CD4-positive, alpha-beta T cell (primary cell): ENCODE measurements at regions not wholly inside any gene's neighbourhood (a gene's known extent, or its start where the extent isn't known, plus 50 kb on each side); places are given as distances from the start of the nearest gene placed in this dataset.

Experiments used
- ATAC-seq: fragments of 200-7000 bp; cut with Tn5 transposase; one replicate; pipeline ENCODE4 v1.10.0; 2022; ENCODE audit warnings: mild to moderate bottlenecking; ENCODE audit not compliant: poor library complexity
- CTCF ChIA-PET: fragments of 350-600 bp; sonication (Branson Sonifier 250); formaldehyde crosslinking; loops from one replicate; lab custom pipeline; 2021; ENCODE audit warnings: antibody characterized with exemption, inconsistent platforms; lab: Charles Lee
- POLR2A ChIA-PET: fragments of 350-600 bp; sonication (Branson Sonifier 250); formaldehyde crosslinking; loops from one replicate; lab custom pipeline; 2021; ENCODE audit warnings: antibody characterized with exemption, inconsistent platforms; lab: Charles Lee
- DNase-seq, 14 experiments: peaks; one replicate each; pipeline ENCODE4 v3.0.0-alpha.2; 2013 to 2020; ENCODE audit warnings: mixed read lengths in 2 of 14
- H3K27ac ChIP-seq, 2 donors: one replicate each; pipeline versions ENCODE4 v1.5.1 to v1.7.0; 2013; ENCODE audit warnings: low read length in 2 of 2, low read depth in 1 of 2, mild to moderate bottlenecking in 1 of 2
- H3K27me3 ChIP-seq, 2 experiments: 1 replicate in 1 of 2; 2 replicates in 1 of 2; pipeline versions ENCODE4 v1.6.1 to v1.7.0; 2013; ENCODE audit warnings: low read length in 2 of 2, control low read depth in 1 of 2, mild to moderate bottlenecking in 1 of 2, moderate library complexity in 1 of 2; ENCODE audit not compliant: insufficient read depth in 2 of 2, control insufficient read depth in 1 of 2
- H3K36me3 ChIP-seq: one replicate; pipeline ENCODE4 v1.6.1; 2013; ENCODE audit warnings: low read length, control low read depth; ENCODE audit not compliant: insufficient read depth
- H3K4me1 ChIP-seq: one replicate; pipeline ENCODE4 v1.6.1; 2013; ENCODE audit warnings: low read length, control low read depth; ENCODE audit not compliant: insufficient read depth
- H3K4me3 ChIP-seq: one replicate; pipeline ENCODE4 v1.5.1; 2013; ENCODE audit warnings: mild to moderate bottlenecking, low read length, moderate library complexity
- H3K9me3 ChIP-seq, 2 experiments: 1 replicate in 1 of 2; 2 replicates in 1 of 2; pipeline versions ENCODE4 v1.6.1 to v1.7.0; 2013; ENCODE audit warnings: low read length in 2 of 2, mild to moderate bottlenecking in 2 of 2, control low read depth in 1 of 2, moderate library complexity in 1 of 2; ENCODE audit not compliant: control insufficient read depth in 1 of 2, insufficient read depth in 1 of 2
- H3K27ac Mint-ChIP-seq: one replicate; pipeline ENCODE4 v1.8.0; 2020; ENCODE audit warnings: mixed read lengths
- H3K27me3 Mint-ChIP-seq: one replicate; pipeline ENCODE4 v1.8.0; 2021; ENCODE audit warnings: mixed read lengths
- H3K36me3 Mint-ChIP-seq: one replicate; pipeline ENCODE4 v1.8.0; 2021; ENCODE audit warnings: low read depth, mixed read lengths
- H3K4me1 Mint-ChIP-seq: one replicate; pipeline ENCODE4 v1.8.0; 2021; ENCODE audit warnings: low read depth, mixed read lengths
- H3K4me3 Mint-ChIP-seq: one replicate; pipeline ENCODE4 v1.8.0; 2020; ENCODE audit warnings: mild to moderate bottlenecking, mixed read lengths
- H3K9me3 Mint-ChIP-seq: one replicate; pipeline ENCODE4 v1.8.0; 2020; ENCODE audit warnings: mixed read lengths
- intact Hi-C, 2 experiments: fragments of 100-400 bp; cut with DNase I in 1 of 2; cut with micrococcal nuclease in 1 of 2; formaldehyde crosslinking; loops; one replicate each; pipeline versions ENCODE4 v1.15.1 to v1.9.0; 2023 to 2025; cut with DNase I, micrococcal nuclease
- TF ChIP-seq, protein P1 (sequence below): fragments of 200-600 bp; IDR thresholded peaks from one replicate; pipeline ENCODE4 v1.8.0; 2022; ENCODE audit warnings: antibody characterized with exemption, mild to moderate bottlenecking

GRCh38 chr9:134491856-134492255 is 149.7 kb upstream of the COL5A1 start:
- ATAC-seq, result no peak
- DNase-seq, result peak in 3 of 14 experiments; percentile 1 to 19 (median 6)
- intact Hi-C loops, result no loop called here
- TF ChIP-seq, protein P1, sequence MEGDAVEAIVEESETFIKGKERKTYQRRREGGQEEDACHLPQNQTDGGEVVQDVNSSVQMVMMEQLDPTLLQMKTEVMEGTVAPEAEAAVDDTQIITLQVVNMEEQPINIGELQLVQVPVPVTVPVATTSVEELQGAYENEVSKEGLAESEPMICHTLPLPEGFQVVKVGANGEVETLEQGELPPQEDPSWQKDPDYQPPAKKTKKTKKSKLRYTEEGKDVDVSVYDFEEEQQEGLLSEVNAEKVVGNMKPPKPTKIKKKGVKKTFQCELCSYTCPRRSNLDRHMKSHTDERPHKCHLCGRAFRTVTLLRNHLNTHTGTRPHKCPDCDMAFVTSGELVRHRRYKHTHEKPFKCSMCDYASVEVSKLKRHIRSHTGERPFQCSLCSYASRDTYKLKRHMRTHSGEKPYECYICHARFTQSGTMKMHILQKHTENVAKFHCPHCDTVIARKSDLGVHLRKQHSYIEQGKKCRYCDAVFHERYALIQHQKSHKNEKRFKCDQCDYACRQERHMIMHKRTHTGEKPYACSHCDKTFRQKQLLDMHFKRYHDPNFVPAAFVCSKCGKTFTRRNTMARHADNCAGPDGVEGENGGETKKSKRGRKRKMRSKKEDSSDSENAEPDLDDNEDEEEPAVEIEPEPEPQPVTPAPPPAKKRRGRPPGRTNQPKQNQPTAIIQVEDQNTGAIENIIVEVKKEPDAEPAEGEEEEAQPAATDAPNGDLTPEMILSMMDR, result no peak
- POLR2A ChIA-PET, result no interaction called here
- peaks cover 4 to 5% of the 10 kb centered on the region in 2 experiments for H3K27me3 ChIP-seq
- H3K36me3 ChIP-seq, result no peaks in the 10 kb centered on the region
- H3K4me1 ChIP-seq, result no peaks in the 10 kb centered on the region
- H3K4me3 ChIP-seq, result no peak overlapping the region
- CTCF ChIA-PET, result no interaction called here
- Mint-ChIP-seq H3K27me3 (peaks cover 10% of the 10 kb centered on the region), H3K27ac (no peak overlapping the region), H3K4me1 (no peaks in the 10 kb centered on the region), H3K36me3 (no peaks in the 10 kb centered on the region), H3K4me3 (no peak overlapping the region), H3K9me3 (no peaks in the 10 kb centered on the region)
- no peak overlapping the region for H3K27ac ChIP-seq
- H3K9me3 ChIP-seq, result peaks cover 0 to 17% of the 10 kb centered on the region in 2 experiments

- H3K36me3 Mint-ChIP-seq, result no peaks in the 10 kb centered on the region
- Histone ChIP-seq H3K4me3 (no peak overlapping the region), H3K27ac (no peak overlapping the region), H3K4me1 (no peaks in the 10 kb centered on the region), H3K36me3 (no peaks in the 10 kb centered on the region), H3K27me3 (peaks cover 4 to 5% of the 10 kb centered on the region in 2 experiments), H3K9me3 (peaks cover 0 to 17% of the 10 kb centered on the region in 2 experiments)
- H3K4me1 Mint-ChIP-seq, result no peaks in the 10 kb centered on the region
- H3K27me3 Mint-ChIP-seq, result peaks cover 10% of the 10 kb centered on the region
- ChIA-PET CTCF (no interaction called here), POLR2A (no interaction called here)
- H3K27ac Mint-ChIP-seq, result no peak overlapping the region
- TF ChIP-seq, protein P1, result no peak
- H3K9me3 Mint-ChIP-seq, result no peaks in the 10 kb centered on the region
- intact Hi-C loops, result no loop called here
- no peak overlapping the region for H3K4me3 Mint-ChIP-seq
- DNase-seq, result no peak
- no peak for ATAC-seq
These were observed 149.3 kb upstream of the COL5A1 start for GRCh38 chr9:134492281-134492691.

GRCh38 chr9:134492721-134493460 is 148.7 kb upstream of the COL5A1 start:
- H3K4me3 ChIP-seq, result no peak overlapping the region
- Mint-ChIP-seq H3K4me1 (no peaks in the 10 kb centered on the region), H3K36me3 (no peaks in the 10 kb centered on the region), H3K9me3 (no peaks in the 10 kb centered on the region), H3K4me3 (no peak overlapping the region), H3K27ac (no peak overlapping the region), H3K27me3 (peaks cover 10% of the 10 kb centered on the region)
- ATAC-seq, result no peak
- peaks cover 0 to 17% of the 10 kb centered on the region in 2 experiments for H3K9me3 ChIP-seq
- TF ChIP-seq, protein P1, result no peak
- no peak overlapping the region for H3K27ac ChIP-seq
- intact Hi-C loops, result no loop called here
- H3K27me3 ChIP-seq, result peaks cover 4 to 5% of the 10 kb centered on the region in 2 experiments
- no peaks in the 10 kb centered on the region for H3K4me1 ChIP-seq
- H3K36me3 ChIP-seq, result no peaks in the 10 kb centered on the region
- DNase-seq, result peak in 3 of 14 experiments; percentile 2 to 14 (median 5)
- CTCF ChIA-PET, result no interaction called here
- POLR2A ChIA-PET, result no interaction called here
